HEK293 (cell line): ENCODE measurements at regions not wholly inside any gene's neighbourhood (a gene's known extent, or its start where the extent isn't known, plus 50 kb on each side); places are given as distances from the start of the nearest gene placed in this dataset.
A peak's percentile ranks its signal among the peaks of the same experiment; 100 is the strongest.

ENCODE experiments used
- CTCF ChIP-seq: fragments of 450-650 bp; formaldehyde crosslinking; IDR thresholded peaks from 2 replicates; pipeline ENCODE4 v1.5.1; 2016; ENCODE audit warnings: missing biosample characterization, missing genetic modification characterization
- GLI4 ChIP-seq: fragments of 450-650 bp; formaldehyde crosslinking; IDR thresholded peaks from 2 replicates; pipeline ENCODE4 v1.5.1; 2016; ENCODE audit warnings: missing biosample characterization, missing genetic modification characterization
- KLF10 ChIP-seq: fragments of 450-650 bp; IDR thresholded peaks from 2 replicates; pipeline ENCODE4 v1.5.1; 2018; ENCODE audit warnings: missing biosample characterization, mild to moderate bottlenecking, missing genetic modification characterization
- PRDM1 ChIP-seq: fragments of 450-650 bp; formaldehyde crosslinking; IDR thresholded peaks from 2 replicates; pipeline ENCODE4; 2016; ENCODE audit warnings: missing biosample characterization, missing genetic modification characterization
- REST ChIP-seq: fragments of 450-650 bp; formaldehyde crosslinking; IDR thresholded peaks from 2 replicates; pipeline ENCODE4 v1.5.1; 2016; ENCODE audit warnings: missing biosample characterization, missing genetic modification characterization
- SP3 ChIP-seq: fragments of 450-650 bp; formaldehyde crosslinking; IDR thresholded peaks from 2 replicates; pipeline ENCODE4 v1.5.1; 2016; ENCODE audit warnings: missing biosample characterization, missing genetic modification characterization
- TCF7L2 ChIP-seq: IDR thresholded peaks from 2 replicates; pipeline ENCODE4 v1.6.1; 2011; ENCODE audit warnings: low read depth, mild to moderate bottlenecking, inconsistent platforms, low read length, moderate library complexity, borderline replicate concordance
- TRIM28 ChIP-seq: IDR thresholded peaks from 2 replicates; pipeline ENCODE4 v1.6.1; 2011; ENCODE audit warnings: low read length, control low read depth, borderline replicate concordance
- YY1 ChIP-seq: fragments of 450-650 bp; formaldehyde crosslinking; IDR thresholded peaks from 2 replicates; pipeline ENCODE4 v1.5.1; 2018; ENCODE audit warnings: missing biosample characterization, missing genetic modification characterization
- YY2 ChIP-seq: fragments of 450-650 bp; formaldehyde crosslinking; IDR thresholded peaks from 2 replicates; pipeline ENCODE4 v1.5.1; 2016; ENCODE audit warnings: missing biosample characterization, missing genetic modification characterization
- ZBTB48 ChIP-seq: fragments of 450-650 bp; formaldehyde crosslinking; IDR thresholded peaks from 2 replicates; pipeline ENCODE4 v1.5.1; 2016; ENCODE audit warnings: missing biosample characterization, missing genetic modification characterization
- ZIC2 ChIP-seq: fragments of 450-650 bp; formaldehyde crosslinking; IDR thresholded peaks from 2 replicates; pipeline ENCODE4 v1.5.1; 2016; ENCODE audit warnings: missing biosample characterization, missing genetic modification characterization
- ZNF146 ChIP-seq: fragments of 450-650 bp; formaldehyde crosslinking; IDR thresholded peaks from 2 replicates; pipeline ENCODE4 v1.5.1; 2016; ENCODE audit warnings: missing biosample characterization, missing genetic modification characterization
- ZNF16 ChIP-seq: fragments of 450-650 bp; formaldehyde crosslinking; IDR thresholded peaks from 2 replicates; pipeline ENCODE4 v1.5.1; 2016; ENCODE audit warnings: low read depth, missing biosample characterization, missing genetic modification characterization
- ZNF311 ChIP-seq: fragments of 450-650 bp; formaldehyde crosslinking; IDR thresholded peaks from 2 replicates; pipeline ENCODE4 v1.5.1; 2017; ENCODE audit warnings: missing biosample characterization, missing genetic modification characterization, borderline replicate concordance
- ZNF324 ChIP-seq: fragments of 450-650 bp; formaldehyde crosslinking; IDR thresholded peaks from 2 replicates; pipeline ENCODE4 v1.5.1; 2016; ENCODE audit warnings: missing biosample characterization, missing genetic modification characterization
- ZNF544 ChIP-seq: fragments of 450-650 bp; formaldehyde crosslinking; IDR thresholded peaks from 2 replicates; pipeline ENCODE4 v1.5.0; 2017; ENCODE audit warnings: missing biosample characterization, missing genetic modification characterization
- ZNF571 ChIP-seq: fragments of 450-650 bp; formaldehyde crosslinking; IDR thresholded peaks from 2 replicates; pipeline ENCODE4 v1.5.0; 2017; ENCODE audit warnings: missing biosample characterization, missing genetic modification characterization
- ZNF621 ChIP-seq: fragments of 450-650 bp; formaldehyde crosslinking; IDR thresholded peaks from 2 replicates; pipeline ENCODE4 v1.5.1; 2017; ENCODE audit warnings: missing biosample characterization, missing genetic modification characterization
- ZNF658 ChIP-seq: fragments of 450-650 bp; formaldehyde crosslinking; IDR thresholded peaks from 2 replicates; pipeline ENCODE4; 2016; ENCODE audit warnings: missing biosample characterization, missing genetic modification characterization
- ZNF701 ChIP-seq: fragments of 450-650 bp; formaldehyde crosslinking; IDR thresholded peaks from 2 replicates; pipeline ENCODE4 v1.5.1; 2016; ENCODE audit warnings: missing biosample characterization, missing genetic modification characterization
- ZNF707 ChIP-seq: fragments of 450-650 bp; formaldehyde crosslinking; IDR thresholded peaks from 2 replicates; pipeline ENCODE4 v1.5.1; 2016; ENCODE audit warnings: missing biosample characterization, missing genetic modification characterization
- TF ChIP-seq, protein P1 (sequence below): fragments of 450-650 bp; formaldehyde crosslinking; IDR thresholded peaks from 2 replicates; pipeline ENCODE4 v1.5.1; 2017; ENCODE audit warnings: missing biosample characterization, missing genetic modification characterization
- TF ChIP-seq, protein P2 (sequence below): fragments of 450-650 bp; formaldehyde crosslinking; IDR thresholded peaks from 2 replicates; pipeline ENCODE4 v1.5.1; 2016; ENCODE audit warnings: missing biosample characterization, missing genetic modification characterization
- TF ChIP-seq, protein P3 (sequence below): fragments of 450-650 bp; formaldehyde crosslinking; optimal IDR thresholded peaks from 2 replicates; pipeline ENCODE3; 2016; ENCODE audit warnings: missing biosample characterization, mild to moderate bottlenecking, missing genetic modification characterization
- TF ChIP-seq, protein P4 (sequence below): fragments of 450-650 bp; formaldehyde crosslinking; IDR thresholded peaks from 2 replicates; pipeline ENCODE4 v1.5.1; 2016; ENCODE audit warnings: missing biosample characterization, missing genetic modification characterization, low read depth

DNA sequence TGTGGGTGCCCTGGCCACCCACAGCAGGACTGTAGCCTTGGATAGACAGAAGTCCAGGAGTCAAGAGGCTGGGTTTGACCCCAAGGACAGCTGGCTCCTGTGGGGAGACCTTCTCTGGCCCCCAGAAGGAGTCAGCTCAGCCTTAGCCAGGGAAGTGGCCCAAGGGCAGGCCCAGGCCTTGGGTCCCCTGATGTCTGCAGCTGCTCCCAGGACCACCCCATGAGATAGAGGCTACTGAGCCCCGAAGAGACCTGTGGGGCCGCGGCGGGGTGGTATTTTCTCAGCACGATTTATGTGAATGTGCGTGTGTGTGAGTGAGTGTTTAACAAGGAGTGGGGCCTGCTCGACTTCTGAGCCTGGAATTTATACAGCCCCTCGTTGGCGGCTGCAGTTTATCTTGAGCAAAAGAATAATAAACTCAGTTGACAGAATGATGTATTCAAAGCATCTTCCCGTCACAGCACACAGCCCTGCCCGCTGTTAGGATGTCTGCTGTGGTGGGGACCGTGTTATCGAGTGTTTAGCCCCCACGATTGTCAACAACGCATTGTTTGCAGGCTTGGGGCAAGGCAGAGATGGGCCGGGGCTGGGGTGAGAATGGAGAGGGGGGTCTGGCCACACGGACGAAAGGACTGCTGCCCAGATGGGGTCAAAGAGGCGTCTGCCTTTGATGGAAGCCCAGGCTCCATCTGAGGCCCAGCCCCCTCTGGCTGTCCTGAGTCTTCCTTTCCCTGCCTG is 163.3 kb downstream of the VEGFA start (continued):
- TF ChIP-seq ZNF311 (tag by site-specific recombination) (no peak), PRDM1 (tag by site-specific recombination) (no peak), ZNF621 (no peak), YY2 (tag by site-specific recombination) (no peak), ZNF146 (tag by site-specific recombination) (no peak), ZBTB48 (tag by site-specific recombination) (no peak), REST (tag by site-specific recombination) (no peak), ZNF324 (tag by site-specific recombination) (no peak), CTCF (tag by site-specific recombination) (no peak), ZNF701 (tag by site-specific recombination) (no peak), GLI4 (tag by site-specific recombination) (no peak), ZNF571 (no peak), ZNF658 (tag by site-specific recombination) (no peak), ZNF16 (no peak), KLF10 (tag by site-specific recombination) (no peak), ZNF707 (tag by site-specific recombination) (no peak), TCF7L2 (peak; percentile 94), SP3 (tag by site-specific recombination) (no peak), ZNF544 (tag by site-specific recombination) (no peak), TRIM28 (peak; percentile 57; the same call in 1 of the 2 replicates), YY1 (no peak), ZIC2 (peak; percentile 99)
- TF ChIP-seq, protein P1, sequence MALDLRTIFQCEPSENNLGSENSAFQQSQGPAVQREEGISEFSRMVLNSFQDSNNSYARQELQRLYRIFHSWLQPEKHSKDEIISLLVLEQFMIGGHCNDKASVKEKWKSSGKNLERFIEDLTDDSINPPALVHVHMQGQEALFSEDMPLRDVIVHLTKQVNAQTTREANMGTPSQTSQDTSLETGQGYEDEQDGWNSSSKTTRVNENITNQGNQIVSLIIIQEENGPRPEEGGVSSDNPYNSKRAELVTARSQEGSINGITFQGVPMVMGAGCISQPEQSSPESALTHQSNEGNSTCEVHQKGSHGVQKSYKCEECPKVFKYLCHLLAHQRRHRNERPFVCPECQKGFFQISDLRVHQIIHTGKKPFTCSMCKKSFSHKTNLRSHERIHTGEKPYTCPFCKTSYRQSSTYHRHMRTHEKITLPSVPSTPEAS (tag by site-specific recombination), result no peak
- TF ChIP-seq, protein P2, sequence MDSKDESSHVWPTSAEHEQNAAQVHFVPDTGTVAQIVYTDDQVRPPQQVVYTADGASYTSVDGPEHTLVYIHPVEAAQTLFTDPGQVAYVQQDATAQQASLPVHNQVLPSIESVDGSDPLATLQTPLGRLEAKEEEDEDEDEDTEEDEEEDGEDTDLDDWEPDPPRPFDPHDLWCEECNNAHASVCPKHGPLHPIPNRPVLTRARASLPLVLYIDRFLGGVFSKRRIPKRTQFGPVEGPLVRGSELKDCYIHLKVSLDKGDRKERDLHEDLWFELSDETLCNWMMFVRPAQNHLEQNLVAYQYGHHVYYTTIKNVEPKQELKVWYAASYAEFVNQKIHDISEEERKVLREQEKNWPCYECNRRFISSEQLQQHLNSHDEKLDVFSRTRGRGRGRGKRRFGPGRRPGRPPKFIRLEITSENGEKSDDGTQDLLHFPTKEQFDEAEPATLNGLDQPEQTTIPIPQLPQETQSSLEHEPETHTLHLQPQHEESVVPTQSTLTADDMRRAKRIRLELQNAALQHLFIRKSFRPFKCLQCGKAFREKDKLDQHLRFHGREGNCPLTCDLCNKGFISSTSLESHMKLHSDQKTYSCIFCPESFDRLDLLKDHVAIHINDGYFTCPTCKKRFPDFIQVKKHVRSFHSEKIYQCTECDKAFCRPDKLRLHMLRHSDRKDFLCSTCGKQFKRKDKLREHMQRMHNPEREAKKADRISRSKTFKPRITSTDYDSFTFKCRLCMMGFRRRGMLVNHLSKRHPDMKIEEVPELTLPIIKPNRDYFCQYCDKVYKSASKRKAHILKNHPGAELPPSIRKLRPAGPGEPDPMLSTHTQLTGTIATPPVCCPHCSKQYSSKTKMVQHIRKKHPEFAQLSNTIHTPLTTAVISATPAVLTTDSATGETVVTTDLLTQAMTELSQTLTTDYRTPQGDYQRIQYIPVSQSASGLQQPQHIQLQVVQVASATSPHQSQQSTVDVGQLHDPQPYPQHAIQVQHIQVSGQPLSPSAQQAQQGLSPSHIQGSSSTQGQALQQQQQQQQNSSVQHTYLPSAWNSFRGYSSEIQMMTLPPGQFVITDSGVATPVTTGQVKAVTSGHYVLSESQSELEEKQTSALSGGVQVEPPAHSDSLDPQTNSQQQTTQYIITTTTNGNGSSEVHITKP, result no peak
- TF ChIP-seq, protein P3, sequence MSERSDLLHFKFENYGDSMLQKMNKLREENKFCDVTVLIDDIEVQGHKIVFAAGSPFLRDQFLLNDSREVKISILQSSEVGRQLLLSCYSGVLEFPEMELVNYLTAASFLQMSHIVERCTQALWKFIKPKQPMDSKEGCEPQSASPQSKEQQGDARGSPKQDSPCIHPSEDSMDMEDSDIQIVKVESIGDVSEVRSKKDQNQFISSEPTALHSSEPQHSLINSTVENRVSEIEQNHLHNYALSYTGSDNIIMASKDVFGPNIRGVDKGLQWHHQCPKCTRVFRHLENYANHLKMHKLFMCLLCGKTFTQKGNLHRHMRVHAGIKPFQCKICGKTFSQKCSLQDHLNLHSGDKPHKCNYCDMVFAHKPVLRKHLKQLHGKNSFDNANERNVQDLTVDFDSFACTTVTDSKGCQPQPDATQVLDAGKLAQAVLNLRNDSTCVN, result no peak
- TF ChIP-seq, protein P4, sequence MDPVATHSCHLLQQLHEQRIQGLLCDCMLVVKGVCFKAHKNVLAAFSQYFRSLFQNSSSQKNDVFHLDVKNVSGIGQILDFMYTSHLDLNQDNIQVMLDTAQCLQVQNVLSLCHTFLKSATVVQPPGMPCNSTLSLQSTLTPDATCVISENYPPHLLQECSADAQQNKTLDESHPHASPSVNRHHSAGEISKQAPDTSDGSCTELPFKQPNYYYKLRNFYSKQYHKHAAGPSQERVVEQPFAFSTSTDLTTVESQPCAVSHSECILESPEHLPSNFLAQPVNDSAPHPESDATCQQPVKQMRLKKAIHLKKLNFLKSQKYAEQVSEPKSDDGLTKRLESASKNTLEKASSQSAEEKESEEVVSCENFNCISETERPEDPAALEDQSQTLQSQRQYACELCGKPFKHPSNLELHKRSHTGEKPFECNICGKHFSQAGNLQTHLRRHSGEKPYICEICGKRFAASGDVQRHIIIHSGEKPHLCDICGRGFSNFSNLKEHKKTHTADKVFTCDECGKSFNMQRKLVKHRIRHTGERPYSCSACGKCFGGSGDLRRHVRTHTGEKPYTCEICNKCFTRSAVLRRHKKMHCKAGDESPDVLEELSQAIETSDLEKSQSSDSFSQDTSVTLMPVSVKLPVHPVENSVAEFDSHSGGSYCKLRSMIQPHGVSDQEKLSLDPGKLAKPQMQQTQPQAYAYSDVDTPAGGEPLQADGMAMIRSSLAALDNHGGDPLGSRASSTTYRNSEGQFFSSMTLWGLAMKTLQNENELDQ (tag by site-specific recombination), result no peak
